GM12878 (cell line): ENCODE measurements at regions not wholly inside any gene's neighbourhood (a gene's known extent, or its start where the extent isn't known, plus 50 kb on each side); places are given as distances from the start of the nearest gene placed in this dataset.
"Not testable (repeated sequence)": the region's sequence is repeated elsewhere in the genome, so short reads cannot be mapped to it uniquely, and the experiment has no call there.

Experiments used
- ATAC-seq: fragments of 200-7000 bp; cut with Tn5 transposase; 3 replicates; pipeline ENCODE4 v1.9.1; 2020; ENCODE audit warnings: mild to moderate bottlenecking, moderate library complexity
- BruUV-seq: library from RNA; stranded (reverse); fragments of 400-500 nt; replicated peaks from 2 replicates; lab custom pipeline; 2021; lab: Mats Ljungman, UMichigan
- CTCF ChIA-PET: fragments of 300-600 bp; sonication (Branson Sonifier 250); formaldehyde crosslinking; extraction: SDS; loops from one replicate; lab custom pipeline; 2021; ENCODE audit warnings: inconsistent platforms; lab: Yijun Ruan, JAX
- POLR2A ChIA-PET: fragments of 350-600 bp; formaldehyde crosslinking; extraction: SDS; loops from one replicate; lab custom pipeline; 2021; ENCODE audit warnings: inconsistent platforms; lab: Charles Lee
- RAD21 ChIA-PET: fragments of 300-600 bp; sonication (Branson Sonifier 250); formaldehyde crosslinking; loops from one replicate; lab custom pipeline; 2023; ENCODE audit warnings: antibody characterized with exemption; ENCODE audit not compliant: unreplicated experiment; lab: Charles Lee
- SMC1A ChIA-PET: fragments of 300-600 bp; sonication (Branson Sonifier 250); formaldehyde crosslinking; loops from one replicate; lab custom pipeline; 2023; ENCODE audit not compliant: unreplicated experiment, uncharacterized antibody; lab: Charles Lee
- DNase-seq: peaks from one replicate; pipeline ENCODE4 v3.0.0-alpha.2; 2011; ENCODE audit warnings: low read depth, low spot score
- FAIRE-seq: peaks from 3 replicates; lab custom pipeline; 2011; peaks lifted over from hg19 to GRCh38; lab: Jason Lieb, UNC
- H2AFZ ChIP-seq: 2 replicates; pipeline ENCODE4 v1.6.0; 2011; ENCODE audit warnings: low read depth, low read length, control low read depth; ENCODE audit not compliant: control insufficient read depth
- H3K27ac ChIP-seq: 2 replicates; pipeline ENCODE4 v1.5.1; 2011; ENCODE audit warnings: control low read depth; ENCODE audit not compliant: control insufficient read depth, insufficient read depth
- H3K27me3 ChIP-seq, 2 experiments: replicated peaks in 1 of 2; 2 replicates each; pipeline versions ENCODE4 v1.6.0 to v1.6.1; 2011; ENCODE audit warnings: low read length in 1 of 2; ENCODE audit not compliant: control insufficient read depth in 2 of 2, insufficient read depth in 2 of 2
- H3K36me3 ChIP-seq, 2 experiments: 2 replicates each; pipeline ENCODE4 v1.5.1; 2011; ENCODE audit warnings: low read length in 1 of 2; ENCODE audit not compliant: control insufficient read depth in 2 of 2, insufficient read depth in 2 of 2
- H3K4me1 ChIP-seq: 2 replicates; pipeline ENCODE4 v1.6.1; 2011; ENCODE audit warnings: mild to moderate bottlenecking, low read length, moderate library complexity, mixed read lengths; ENCODE audit not compliant: control insufficient read depth, insufficient read depth
- H3K4me2 ChIP-seq: 2 replicates; pipeline ENCODE4 v1.6.0; 2011; ENCODE audit warnings: control low read depth; ENCODE audit not compliant: control insufficient read depth, insufficient read depth
- H3K4me3 ChIP-seq: fragments of 200-600 bp; sonication (generic); 2 replicates; pipeline ENCODE4 v1.5.1; 2016
- H3K79me2 ChIP-seq: 2 replicates; pipeline ENCODE4 v1.6.0; 2011; ENCODE audit warnings: low read length; ENCODE audit not compliant: control insufficient read depth, insufficient read depth
- H3K9ac ChIP-seq: 2 replicates; pipeline ENCODE4 v1.8.0; 2011; ENCODE audit warnings: low read length, control low read depth, mixed read lengths; ENCODE audit not compliant: control insufficient read depth, insufficient read depth
- H3K9me3 ChIP-seq: replicated peaks from 3 replicates; pipeline ENCODE4 v1.5.1; 2011; ENCODE audit warnings: mild to moderate bottlenecking, low read length; ENCODE audit not compliant: control insufficient read depth, insufficient read depth
- H4K20me1 ChIP-seq: 2 replicates; pipeline ENCODE4 v1.6.0; 2011; ENCODE audit not compliant: control insufficient read depth, insufficient read depth
- WGBS: methylation state at CpG from one replicate; pipeline ENCODE4 v1.1.6; 2016; ENCODE audit warnings: low lambda C conversion rate; ENCODE audit not compliant: insufficient replicate concordance, insufficient coverage; ENCODE audit errors: missing lambda C conversion rate; 5-methylcytosine and 5-hydroxymethylcytosine counted together
- in situ Hi-C: fragments of 300-500 bp; cut with MboI; formaldehyde crosslinking; loops from 9 replicates; pipeline ENCODE4 v1.14.3; 2018; ENCODE audit warnings: mixed read lengths
- intact Hi-C: fragments of 100-400 bp; cut with micrococcal nuclease; formaldehyde crosslinking; loops from one replicate; pipeline ENCODE4 v1.14.2; 2022; ENCODE audit not compliant: unreplicated experiment

DNA sequence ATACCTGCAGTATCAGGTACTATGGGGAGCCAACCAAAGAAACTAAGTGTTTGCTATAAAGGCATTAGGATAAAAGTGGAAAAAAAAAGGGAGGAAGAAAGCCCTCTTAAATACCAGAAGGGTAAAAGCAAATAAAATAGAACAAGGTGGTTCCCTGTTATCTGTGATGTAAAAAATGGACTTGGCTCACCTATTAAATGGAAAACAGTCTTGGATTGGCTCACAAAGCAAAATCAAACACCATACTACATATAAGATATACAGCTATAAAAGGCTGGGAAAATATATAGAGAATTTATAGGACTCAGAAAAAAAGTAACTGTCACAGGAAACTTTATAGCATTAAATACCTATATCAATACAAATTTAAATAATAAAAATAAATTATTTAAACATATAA is 73.5 kb upstream of the FBXO28 start:
- intact Hi-C loops, RAD21 ChIA-PET, DNase-seq, H4K20me1 ChIP-seq, CTCF ChIA-PET, H3K36me3 ChIP-seq, H3K9me3 ChIP-seq, H3K27me3 ChIP-seq, H3K9ac ChIP-seq, H3K4me1 ChIP-seq, H3K4me2 ChIP-seq, in situ Hi-C loops, SMC1A ChIA-PET, BruUV-seq, H3K79me2 ChIP-seq, H3K27ac ChIP-seq, H2AFZ ChIP-seq, FAIRE-seq, H3K4me3 ChIP-seq, POLR2A ChIA-PET, ATAC-seq: not testable (repeated sequence)

DNA sequence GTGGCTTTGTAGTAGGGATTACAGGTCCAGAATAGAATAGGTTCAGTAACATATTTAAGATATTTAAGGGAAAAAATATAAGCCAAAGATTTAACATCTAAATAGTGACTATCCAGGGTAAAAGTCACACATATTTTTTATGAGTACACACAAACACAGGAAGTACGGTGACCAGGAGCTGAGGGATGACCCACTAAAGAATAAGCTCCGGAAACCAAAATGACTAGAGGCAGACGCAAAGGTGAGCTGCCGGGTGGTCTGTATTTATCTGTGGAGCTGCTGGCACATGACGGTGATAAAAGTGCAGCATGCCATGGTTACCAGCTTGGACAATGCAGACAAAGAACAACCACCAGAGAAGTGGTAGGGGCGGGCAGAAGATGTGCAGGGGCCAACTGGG is 73.9 kb upstream of the FBXO28 start:
- SMC1A ChIA-PET, intact Hi-C loops, DNase-seq, H3K27ac ChIP-seq, H3K79me2 ChIP-seq, CTCF ChIA-PET, in situ Hi-C loops, H3K9ac ChIP-seq, H3K27me3 ChIP-seq, POLR2A ChIA-PET, H3K36me3 ChIP-seq, ATAC-seq, RAD21 ChIA-PET, H3K4me1 ChIP-seq, FAIRE-seq, H3K4me2 ChIP-seq, H2AFZ ChIP-seq, H3K9me3 ChIP-seq, H4K20me1 ChIP-seq, BruUV-seq, H3K4me3 ChIP-seq: not testable (repeated sequence)
- WGBS = 81% methylated on average over 6 of the region's 6 CpGs

DNA sequence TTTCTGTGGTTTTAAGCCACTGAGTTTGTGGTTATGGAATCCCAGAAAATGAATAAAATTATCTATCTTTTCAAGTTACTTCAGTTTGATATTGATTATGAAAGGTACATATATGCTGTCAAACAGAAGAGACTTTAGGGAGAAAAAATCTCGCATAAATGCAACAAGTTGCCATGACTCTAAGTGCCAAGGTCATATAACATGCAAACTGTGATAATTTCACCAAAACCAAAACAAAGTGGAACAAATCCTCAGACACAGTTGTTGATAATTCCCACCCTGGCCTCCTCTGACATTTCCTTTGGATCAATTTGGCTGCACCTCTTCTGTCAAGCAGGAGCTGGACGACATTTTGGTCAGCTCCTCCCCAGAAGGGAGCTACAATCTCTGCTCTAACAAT is 75.1 kb upstream of the FBXO28 start:
- H3K4me3 ChIP-seq, H3K79me2 ChIP-seq, BruUV-seq, H2AFZ ChIP-seq, RAD21 ChIA-PET, in situ Hi-C loops, POLR2A ChIA-PET, H3K4me1 ChIP-seq, H3K9me3 ChIP-seq, H3K9ac ChIP-seq, H3K27ac ChIP-seq, ATAC-seq, H4K20me1 ChIP-seq, DNase-seq, FAIRE-seq, H3K27me3 ChIP-seq, intact Hi-C loops, H3K36me3 ChIP-seq, CTCF ChIA-PET, H3K4me2 ChIP-seq, SMC1A ChIA-PET: not testable (repeated sequence)
- WGBS = 60% methylated on average over 2 of the region's 2 CpGs

DNA sequence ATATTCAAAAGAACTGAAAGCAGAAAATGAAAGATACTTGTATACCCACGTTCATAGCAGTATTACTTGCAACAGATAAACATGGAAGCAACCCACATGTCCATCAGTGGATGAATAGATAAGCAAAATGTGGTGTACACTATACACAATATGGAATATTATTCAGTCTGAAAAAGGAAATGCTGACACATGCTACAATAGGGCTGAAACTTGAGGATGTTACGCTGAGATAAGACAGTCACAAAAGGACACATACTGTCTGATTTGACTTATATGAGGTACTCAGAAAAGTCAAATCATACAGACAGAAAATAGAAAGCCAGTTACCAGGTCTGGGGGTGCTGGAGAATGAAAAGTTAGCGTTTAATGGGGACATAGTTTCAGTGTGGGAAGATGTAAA is 76.5 kb upstream of the FBXO28 start:
- H3K27me3 ChIP-seq, H3K27ac ChIP-seq, H3K9me3 ChIP-seq, H4K20me1 ChIP-seq, BruUV-seq, H3K4me1 ChIP-seq, H3K4me2 ChIP-seq, in situ Hi-C loops, RAD21 ChIA-PET, DNase-seq, intact Hi-C loops, H3K9ac ChIP-seq, H3K79me2 ChIP-seq, ATAC-seq, H3K36me3 ChIP-seq, H2AFZ ChIP-seq, CTCF ChIA-PET, FAIRE-seq, H3K4me3 ChIP-seq, SMC1A ChIA-PET, POLR2A ChIA-PET: not testable (repeated sequence)
- 50% methylated on average over 3 of the region's 3 CpGs for WGBS
